K562 (cell line): ENCODE measurements at regions not wholly inside any gene's neighbourhood (a gene's known extent, or its start where the extent isn't known, plus 50 kb on each side); places are given as distances from the start of the nearest gene placed in this dataset.

Experiments used
- ATAC-seq: fragments of 200-7000 bp; cut with Tn5 transposase; 3 replicates; pipeline ENCODE4 v1.9.1; 2020; ENCODE audit warnings: moderate library complexity
- BruUV-seq: library from RNA; stranded (reverse); fragments of 400-500 nt; replicated peaks from 2 replicates; lab custom pipeline; 2021; lab: Mats Ljungman, UMichigan
- CTCF ChIA-PET: fragments of 300-600 bp; formaldehyde crosslinking; extraction: SDS; loops from one replicate; lab custom pipeline; 2021; ENCODE audit warnings: low intra/inter-chr PET ratio; lab: Yijun Ruan, JAX
- POLR2A ChIA-PET: fragments of 300-600, 350-650 bp; sonication (Branson Sonifier 250); formaldehyde crosslinking; extraction: SDS; loops from one replicate; lab custom pipeline; 2021; ENCODE audit warnings: antibody characterized with exemption, inconsistent platforms; lab: Yijun Ruan, JAX
- DNase-seq, 4 experiments: peaks; one replicate each; pipeline versions ENCODE4 v3.0.0 to v3.0.0-alpha.2; 2011 to 2018; ENCODE audit warnings: low spot score in 3 of 4, mixed read lengths in 3 of 4; ENCODE audit errors: extremely low read depth in 1 of 4
- FAIRE-seq: peaks from 2 replicates; lab custom pipeline; 2011; peaks lifted over from hg19 to GRCh38; lab: Jason Lieb, UNC
- H2AFZ ChIP-seq: 2 replicates; pipeline ENCODE4 v1.6.0; 2011; ENCODE audit warnings: low read depth, low read length, control low read depth, inconsistent platforms
- H3K27ac ChIP-seq: fragments of 200-600 bp; 3 replicates; pipeline ENCODE4 v1.8.0; 2011; ENCODE audit warnings: low read depth, mild to moderate bottlenecking, control low read depth, inconsistent platforms, low read length, moderate library complexity, mixed read lengths; ENCODE audit errors: extremely low read depth
- H3K27me3 ChIP-seq, 2 experiments: fragments of 300-600 bp in 1 of 2; 2 replicates in 1 of 2; 3 replicates in 1 of 2; pipeline versions ENCODE4 v1.6.0 to v1.8.0; 2011; ENCODE audit warnings: inconsistent platforms in 2 of 2, low read length in 2 of 2, mild to moderate bottlenecking in 1 of 2, mixed read lengths in 1 of 2, moderate library complexity in 1 of 2; ENCODE audit not compliant: control insufficient read depth in 2 of 2, insufficient read depth in 2 of 2
- H3K36me3 ChIP-seq: fragments of 300-600 bp; 3 replicates; pipeline ENCODE4 v1.8.0; 2011; ENCODE audit warnings: mild to moderate bottlenecking, low read length, inconsistent platforms; ENCODE audit not compliant: control insufficient read depth, insufficient read depth
- H3K4me1 ChIP-seq, 2 experiments: fragments of 200-600 bp in 1 of 2; replicated peaks in 1 of 2; 2 replicates in 1 of 2; 3 replicates in 1 of 2; pipeline versions ENCODE4 v1.5.1 to v1.8.0; 2011; ENCODE audit warnings: inconsistent platforms in 2 of 2, low read length in 2 of 2, mild to moderate bottlenecking in 1 of 2, mixed read lengths in 1 of 2, moderate library complexity in 1 of 2; ENCODE audit not compliant: control insufficient read depth in 2 of 2, insufficient read depth in 2 of 2
- H3K4me2 ChIP-seq: 2 replicates; pipeline ENCODE4 v1.6.1; 2011; ENCODE audit warnings: low read length, control low read depth, inconsistent platforms, mixed read lengths; ENCODE audit not compliant: insufficient read depth
- H3K4me3 ChIP-seq: fragments of 200-600 bp; sonication (generic), shearing (Covaris generic); 2 replicates; pipeline ENCODE4 v1.5.1; 2016; ENCODE audit warnings: control low read depth, inconsistent platforms
- H3K79me2 ChIP-seq: fragments of 200-600 bp; 3 replicates; pipeline ENCODE4 v1.8.0; 2011; ENCODE audit warnings: low read length, inconsistent platforms; ENCODE audit not compliant: control insufficient read depth, insufficient read depth
- H3K9ac ChIP-seq, 2 experiments: 2 replicates each; pipeline versions ENCODE4 v1.6.0 to v1.6.1; 2011; ENCODE audit warnings: low read depth in 2 of 2, low read length in 2 of 2, control low read depth in 1 of 2, inconsistent platforms in 1 of 2, mild to moderate bottlenecking in 1 of 2, mixed read lengths in 1 of 2; ENCODE audit not compliant: insufficient read depth in 1 of 2
- H3K9me1 ChIP-seq: one replicate; pipeline ENCODE4 v1.6.0; 2011; ENCODE audit warnings: inconsistent platforms, mild to moderate bottlenecking, low read length, moderate library complexity; ENCODE audit not compliant: control insufficient read depth, insufficient read depth
- H3K9me3 ChIP-seq: replicated peaks from 2 replicates; pipeline ENCODE4 v1.5.1; 2011; ENCODE audit warnings: low read depth, low read length, inconsistent platforms; ENCODE audit not compliant: control insufficient read depth, insufficient read depth
- H4K20me1 ChIP-seq: replicated peaks from 2 replicates; pipeline ENCODE4 v1.6.1; 2011; ENCODE audit warnings: low read length, inconsistent platforms, mixed read lengths; ENCODE audit not compliant: control insufficient read depth, insufficient read depth
- C11orf30 ChIP-seq: fragments of 450-650 bp; IDR thresholded peaks from 2 replicates; pipeline ENCODE4 v1.6.1; 2016; ENCODE audit warnings: low read depth, mild to moderate bottlenecking
- CEBPG ChIP-seq, 3 experiments: fragments of 200-800 bp in 1 of 3; sonication (Bioruptor generic) in 1 of 3; sonication (generic) in 1 of 3; formaldehyde crosslinking in 1 of 3; IDR thresholded peaks in 2 of 3; conservative IDR thresholded peaks in 1 of 3; 2 replicates each; pipeline versions ENCODE4 v1.6.1 to v1.8.0; 2016 to 2022; ENCODE audit warnings: missing compliant biosample characterization in 2 of 3, missing genetic modification characterization in 2 of 3, mild to moderate bottlenecking in 1 of 3, missing genetic modification reagents in 1 of 3
- IRF1 ChIP-seq: sonication (generic); formaldehyde crosslinking; IDR thresholded peaks from 2 replicates; pipeline ENCODE4 v1.8.0; 2022; ENCODE audit warnings: missing genetic modification reagents, mild to moderate bottlenecking, borderline replicate concordance
- LARP7 ChIP-seq: fragments of 450-650 bp; IDR thresholded peaks from 2 replicates; pipeline ENCODE4 v1.6.1; 2016
- MAFF ChIP-seq: IDR thresholded peaks from 2 replicates; pipeline ENCODE4 v1.6.1; 2012; ENCODE audit warnings: low read length, improper control_type of control experiment
- MAFG ChIP-seq: fragments of 450-650 bp; conservative IDR thresholded peaks from 2 replicates; pipeline ENCODE4 v1.6.1; 2016; ENCODE audit warnings: missing genetic modification characterization, missing compliant biosample characterization
- MAFK ChIP-seq: IDR thresholded peaks from 2 replicates; pipeline ENCODE4 v1.6.1; 2011; ENCODE audit warnings: low read length, improper control_type of control experiment
- SMARCA5 ChIP-seq: fragments of 450-650 bp; IDR thresholded peaks from 2 replicates; pipeline ENCODE4 v1.6.1; 2016
- STAT5A ChIP-seq: IDR thresholded peaks from 2 replicates; pipeline ENCODE4 v1.6.1; 2012; ENCODE audit warnings: low read length, inconsistent platforms, borderline replicate concordance
- TAF15 ChIP-seq: fragments of 200-400 bp; formaldehyde crosslinking; IDR thresholded peaks from 2 replicates; pipeline ENCODE4 v1.6.1; 2017; ENCODE audit warnings: mild to moderate bottlenecking, low read depth, low read length, moderate library complexity
- XRCC4 ChIP-seq: IDR thresholded peaks from one replicate; pipeline ENCODE4 v1.6.1; 2011; ENCODE audit not compliant: insufficient read depth, insufficient read length; ENCODE audit errors: extremely low read depth
- ZKSCAN1 ChIP-seq: fragments of 150-350 bp; IDR thresholded peaks from 2 replicates; pipeline ENCODE4 v1.6.1; 2016; ENCODE audit warnings: low read depth, low read length
- ZNF197 ChIP-seq: fragments of 200-800 bp; sonication (Bioruptor generic); IDR thresholded peaks from 2 replicates; pipeline ENCODE4 v1.6.1; 2016; ENCODE audit warnings: low read depth, missing genetic modification characterization, missing compliant biosample characterization
- ZNF311 ChIP-seq: fragments of 250-450 bp; sonication (Bioruptor Pico); IDR thresholded peaks from 2 replicates; pipeline ENCODE4 v1.4.0; 2020; ENCODE audit warnings: mild to moderate bottlenecking, moderate library complexity
- ZNF316 ChIP-seq: fragments of 450-650 bp; IDR thresholded peaks from 2 replicates; pipeline ENCODE4 v1.6.1; 2016
- WGBS: fragments of 100-300 bp; shearing (Covaris generic); methylation state at CpG from one replicate; pipeline ENCODE4 v1.1.6; 2016; ENCODE audit warnings: low coverage, mixed read lengths; ENCODE audit not compliant: insufficient coverage; ENCODE audit errors: missing lambda C conversion rate; 5-methylcytosine and 5-hydroxymethylcytosine counted together
- in situ Hi-C: fragments of 300-500 bp; cut with MboI; formaldehyde crosslinking; loops from 4 replicates; pipeline ENCODE4 v1.15.0; 2018; ENCODE audit warnings: inconsistent platforms, mixed read lengths
- intact Hi-C: fragments of 100-400 bp; cut with micrococcal nuclease; formaldehyde crosslinking; loops from 2 replicates; pipeline ENCODE4 v1.14.2; 2022
- TF ChIP-seq, protein P1 (sequence below): fragments of 250-450 bp; sonication (Bioruptor Pico); IDR thresholded peaks from 2 replicates; pipeline ENCODE4 v1.5.0; 2022; ENCODE audit warnings: mild to moderate bottlenecking
- TF ChIP-seq, protein P2 (sequence below): sonication (generic); formaldehyde crosslinking; IDR thresholded peaks from 2 replicates; pipeline ENCODE4 v1.8.1; 2023; ENCODE audit warnings: missing genetic modification reagents, mild to moderate bottlenecking, borderline replicate concordance

DNA sequence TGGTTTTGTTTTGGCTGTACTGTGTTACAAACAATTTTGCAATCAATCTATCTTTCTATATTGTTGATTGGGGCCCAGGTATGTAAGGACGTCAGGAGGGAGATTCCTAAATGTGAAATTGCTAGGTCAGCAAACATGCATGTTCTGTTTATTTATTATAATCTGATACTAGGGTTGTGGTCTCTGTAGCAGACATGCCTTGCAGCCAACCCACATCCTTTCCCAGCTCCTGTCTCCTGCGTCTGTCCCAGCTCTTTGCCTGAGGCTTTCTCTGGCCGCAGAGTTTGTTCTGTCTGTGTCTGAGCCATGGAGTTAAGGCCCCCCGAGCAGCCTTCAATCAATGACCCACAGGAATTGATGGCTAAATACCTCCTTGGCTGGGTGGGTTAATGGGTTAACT is 124.0 kb upstream of the ZEB1 start:
- Histone ChIP-seq H3K9me1 (no peaks in the 10 kb centered on the region), H3K79me2 (no peaks in the 10 kb centered on the region), H2AFZ (no peak overlapping the region), H4K20me1 (no peaks in the 10 kb centered on the region), H3K36me3 (no peaks in the 10 kb centered on the region), H3K27ac (no peak overlapping the region), H3K27me3 (peaks cover 0 to 4% of the 10 kb centered on the region in 2 experiments; a peak in 3 of 5 replicates), H3K4me3 (no peak overlapping the region), H3K9ac (no peak overlapping the region), H3K4me2 (no peak overlapping the region), H3K4me1 (no peaks in the 10 kb centered on the region), H3K9me3 (no peaks in the 10 kb centered on the region)
- ATAC-seq (no peak), FAIRE-seq (no peak), DNase-seq (no peak)
- intact Hi-C loops (no loop called here), in situ Hi-C loops (no loop called here)
- BruUV-seq, result no TSS peak
- TF ChIP-seq XRCC4, result no peak
- peak; percentile 61 for TF ChIP-seq MAFG
- TF ChIP-seq LARP7, result no peak
- TF ChIP-seq SMARCA5, result no peak
- TF ChIP-seq TAF15, result no peak
- TF ChIP-seq, protein P1, sequence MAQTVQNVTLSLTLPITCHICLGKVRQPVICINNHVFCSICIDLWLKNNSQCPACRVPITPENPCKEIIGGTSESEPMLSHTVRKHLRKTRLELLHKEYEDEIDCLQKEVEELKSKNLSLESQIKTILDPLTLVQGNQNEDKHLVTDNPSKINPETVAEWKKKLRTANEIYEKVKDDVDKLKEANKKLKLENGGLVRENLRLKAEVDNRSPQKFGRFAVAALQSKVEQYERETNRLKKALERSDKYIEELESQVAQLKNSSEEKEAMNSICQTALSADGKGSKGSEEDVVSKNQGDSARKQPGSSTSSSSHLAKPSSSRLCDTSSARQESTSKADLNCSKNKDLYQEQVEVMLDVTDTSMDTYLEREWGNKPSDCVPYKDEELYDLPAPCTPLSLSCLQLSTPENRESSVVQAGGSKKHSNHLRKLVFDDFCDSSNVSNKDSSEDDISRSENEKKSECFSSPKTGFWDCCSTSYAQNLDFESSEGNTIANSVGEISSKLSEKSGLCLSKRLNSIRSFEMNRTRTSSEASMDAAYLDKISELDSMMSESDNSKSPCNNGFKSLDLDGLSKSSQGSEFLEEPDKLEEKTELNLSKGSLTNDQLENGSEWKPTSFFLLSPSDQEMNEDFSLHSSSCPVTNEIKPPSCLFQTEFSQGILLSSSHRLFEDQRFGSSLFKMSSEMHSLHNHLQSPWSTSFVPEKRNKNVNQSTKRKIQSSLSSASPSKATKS (CRISPR knock-in tag), result no peak
- no peak for TF ChIP-seq IRF1 (CRISPR knock-in tag)
- TF ChIP-seq CEBPG (CRISPR knock-in tag; IDR thresholded peaks at IDR 0.05), result no peak
- no peak for TF ChIP-seq CEBPG (tag; conservative IDR thresholded peaks at IDR 0.05 in 1 of 2, IDR thresholded peaks at IDR 0.05 in 1 of 2)
- peak; percentile 66 for TF ChIP-seq MAFF
- no peak for TF ChIP-seq ZKSCAN1
- peak; percentile 77 for TF ChIP-seq ZNF316
- no peak for TF ChIP-seq ZNF197 (CRISPR knock-in tag)
- peak; percentile 68; the same call in 1 of the 2 replicates for TF ChIP-seq MAFK
- no peak for TF ChIP-seq ZNF311 (CRISPR knock-in tag)
- TF ChIP-seq, protein P2, sequence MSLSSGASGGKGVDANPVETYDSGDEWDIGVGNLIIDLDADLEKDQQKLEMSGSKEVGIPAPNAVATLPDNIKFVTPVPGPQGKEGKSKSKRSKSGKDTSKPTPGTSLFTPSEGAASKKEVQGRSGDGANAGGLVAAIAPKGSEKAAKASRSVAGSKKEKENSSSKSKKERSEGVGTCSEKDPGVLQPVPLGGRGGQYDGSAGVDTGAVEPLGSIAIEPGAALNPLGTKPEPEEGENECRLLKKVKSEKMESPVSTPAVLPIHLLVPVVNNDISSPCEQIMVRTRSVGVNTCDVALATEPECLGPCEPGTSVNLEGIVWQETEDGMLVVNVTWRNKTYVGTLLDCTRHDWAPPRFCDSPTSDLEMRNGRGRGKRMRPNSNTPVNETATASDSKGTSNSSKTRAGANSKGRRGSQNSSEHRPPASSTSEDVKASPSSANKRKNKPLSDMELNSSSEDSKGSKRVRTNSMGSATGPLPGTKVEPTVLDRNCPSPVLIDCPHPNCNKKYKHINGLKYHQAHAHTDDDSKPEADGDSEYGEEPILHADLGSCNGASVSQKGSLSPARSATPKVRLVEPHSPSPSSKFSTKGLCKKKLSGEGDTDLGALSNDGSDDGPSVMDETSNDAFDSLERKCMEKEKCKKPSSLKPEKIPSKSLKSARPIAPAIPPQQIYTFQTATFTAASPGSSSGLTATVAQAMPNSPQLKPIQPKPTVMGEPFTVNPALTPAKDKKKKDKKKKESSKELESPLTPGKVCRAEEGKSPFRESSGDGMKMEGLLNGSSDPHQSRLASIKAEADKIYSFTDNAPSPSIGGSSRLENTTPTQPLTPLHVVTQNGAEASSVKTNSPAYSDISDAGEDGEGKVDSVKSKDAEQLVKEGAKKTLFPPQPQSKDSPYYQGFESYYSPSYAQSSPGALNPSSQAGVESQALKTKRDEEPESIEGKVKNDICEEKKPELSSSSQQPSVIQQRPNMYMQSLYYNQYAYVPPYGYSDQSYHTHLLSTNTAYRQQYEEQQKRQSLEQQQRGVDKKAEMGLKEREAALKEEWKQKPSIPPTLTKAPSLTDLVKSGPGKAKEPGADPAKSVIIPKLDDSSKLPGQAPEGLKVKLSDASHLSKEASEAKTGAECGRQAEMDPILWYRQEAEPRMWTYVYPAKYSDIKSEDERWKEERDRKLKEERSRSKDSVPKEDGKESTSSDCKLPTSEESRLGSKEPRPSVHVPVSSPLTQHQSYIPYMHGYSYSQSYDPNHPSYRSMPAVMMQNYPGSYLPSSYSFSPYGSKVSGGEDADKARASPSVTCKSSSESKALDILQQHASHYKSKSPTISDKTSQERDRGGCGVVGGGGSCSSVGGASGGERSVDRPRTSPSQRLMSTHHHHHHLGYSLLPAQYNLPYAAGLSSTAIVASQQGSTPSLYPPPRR (CRISPR knock-in tag), result no peak
- peak; percentile 64; the same call in 1 of the 2 replicates for TF ChIP-seq C11orf30
- no peak for TF ChIP-seq STAT5A
- 2% methylated on average over 4 of the region's 4 CpGs for WGBS
- ChIA-PET CTCF (no interaction called here), POLR2A (no interaction called here)
